Stomach (tissue), 8 donors: ENCODE measurements at regions not wholly inside any gene's neighbourhood (a gene's known extent, or its start where the extent isn't known, plus 50 kb on each side); places are given as distances from the start of the nearest gene placed in this dataset.

ENCODE experiments used
- DNase-seq, 2 donors: peaks; one replicate each; pipeline versions ENCODE4 v3.0.0 to v3.0.0-alpha.2; 2013 to 2019
- H3K27ac ChIP-seq, 5 donors: fragments of 200-600 bp in 4 of 5; sonication (generic) in 4 of 5; one replicate each; pipeline ENCODE4 v1.5.1; 2013 to 2019; ENCODE audit warnings: mild to moderate bottlenecking in 1 of 5, moderate library complexity in 1 of 5
- H3K27me3 ChIP-seq, 3 donors: fragments of 200-600 bp; sonication (generic); one replicate each; pipeline ENCODE4 v1.5.1; 2017 to 2019; ENCODE audit warnings: mixed run types in 1 of 3
- H3K36me3 ChIP-seq, 4 donors: fragments of 200-600 bp; sonication (generic); 1 replicate in 3 of 4; 2 replicates in 1 of 4; pipeline ENCODE4 v1.5.1; 2016 to 2019
- H3K4me1 ChIP-seq, 4 donors: fragments of 200-600 bp; sonication (generic); one replicate each; pipeline ENCODE4 v1.5.1; 2016 to 2019
- H3K4me3 ChIP-seq, 4 donors: fragments of 200-600 bp; sonication (generic) in 3 of 4; one replicate each; pipeline ENCODE4 v1.5.1; 2016 to 2019; ENCODE audit warnings: mild to moderate bottlenecking in 1 of 4
- H3K9me3 ChIP-seq, 4 donors: fragments of 200-600 bp; sonication (generic); one replicate each; pipeline ENCODE4 v1.5.1; 2016 to 2019
- EP300 ChIP-seq: sonication (generic); formaldehyde crosslinking; IDR thresholded peaks from one replicate; pipeline ENCODE4 v1.6.1; 2017; ENCODE audit warnings: antibody characterized with exemption
- POLR2A ChIP-seq, 4 donors: fragments of 450-650 bp; IDR thresholded peaks; one replicate each; pipeline ENCODE4 v1.6.1; 2016; ENCODE audit warnings: antibody characterized with exemption in 4 of 4, control low read depth in 2 of 4, mild to moderate bottlenecking in 1 of 4, moderate library complexity in 1 of 4
- POLR2AphosphoS5 ChIP-seq, 3 donors: sonication (generic); formaldehyde crosslinking; IDR thresholded peaks; one replicate each; pipeline ENCODE4 v1.6.1; 2016; ENCODE audit warnings: antibody characterized with exemption in 3 of 3
- WGBS, 5 donors: extraction: QIAGEN DNeasy Blood & Tissue Kit in 3 of 5; methylation state at CpG; one replicate each; pipeline versions ENCODE4 v1.1.5 to v1.1.7; 2013 to 2018; 5-methylcytosine and 5-hydroxymethylcytosine counted together
- intact Hi-C: fragments of 100-400 bp; cut with DNase I; formaldehyde crosslinking; loops from one replicate; pipeline ENCODE4 v1.15.1; 2023; ENCODE audit warnings: low total_unique reads
- TF ChIP-seq, protein P1 (sequence below), 7 experiments: fragments of 450-650 bp in 4 of 7; fragments of 200-600 bp in 3 of 7; sonication (generic) in 3 of 7; IDR thresholded peaks; one replicate each; pipeline ENCODE4 v1.5.1; 2016 to 2019; ENCODE audit warnings: antibody characterized with exemption in 7 of 7, control low read depth in 2 of 7, mild to moderate bottlenecking in 1 of 7
- donor health status: healthy with polysubstance abuse.
- donor health status: Bipolar disorder and iron deficiency.
- donor health status: healthy.

GRCh38 chr10:125398270-125398669 lies 237.9 kb upstream of the CTBP2 start:
- WGBS, 5 donors = 20 to 50% (median 35%) methylated on average over 3 of the region's 3 CpGs
- no peaks in the 10 kb centered on the region for H3K9me3 ChIP-seq
- no peaks in the 10 kb centered on the region for H3K27me3 ChIP-seq
- no peak overlapping the region for H3K27ac ChIP-seq
- TF ChIP-seq POLR2AphosphoS5 (IDR thresholded peaks at IDR 0.05) = no peak
- TF ChIP-seq, protein P1, sequence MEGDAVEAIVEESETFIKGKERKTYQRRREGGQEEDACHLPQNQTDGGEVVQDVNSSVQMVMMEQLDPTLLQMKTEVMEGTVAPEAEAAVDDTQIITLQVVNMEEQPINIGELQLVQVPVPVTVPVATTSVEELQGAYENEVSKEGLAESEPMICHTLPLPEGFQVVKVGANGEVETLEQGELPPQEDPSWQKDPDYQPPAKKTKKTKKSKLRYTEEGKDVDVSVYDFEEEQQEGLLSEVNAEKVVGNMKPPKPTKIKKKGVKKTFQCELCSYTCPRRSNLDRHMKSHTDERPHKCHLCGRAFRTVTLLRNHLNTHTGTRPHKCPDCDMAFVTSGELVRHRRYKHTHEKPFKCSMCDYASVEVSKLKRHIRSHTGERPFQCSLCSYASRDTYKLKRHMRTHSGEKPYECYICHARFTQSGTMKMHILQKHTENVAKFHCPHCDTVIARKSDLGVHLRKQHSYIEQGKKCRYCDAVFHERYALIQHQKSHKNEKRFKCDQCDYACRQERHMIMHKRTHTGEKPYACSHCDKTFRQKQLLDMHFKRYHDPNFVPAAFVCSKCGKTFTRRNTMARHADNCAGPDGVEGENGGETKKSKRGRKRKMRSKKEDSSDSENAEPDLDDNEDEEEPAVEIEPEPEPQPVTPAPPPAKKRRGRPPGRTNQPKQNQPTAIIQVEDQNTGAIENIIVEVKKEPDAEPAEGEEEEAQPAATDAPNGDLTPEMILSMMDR (IDR thresholded peaks at IDR 0.05) = no peak
- TF ChIP-seq POLR2A (IDR thresholded peaks at IDR 0.05) = no peak
- TF ChIP-seq EP300 = no peak
- intact Hi-C loops = no loop called here
- no peak overlapping the region for H3K4me3 ChIP-seq
- no peaks in the 10 kb centered on the region for H3K36me3 ChIP-seq
- DNase-seq = no peak
- H3K4me1 ChIP-seq = no peaks in the 10 kb centered on the region

DNA sequence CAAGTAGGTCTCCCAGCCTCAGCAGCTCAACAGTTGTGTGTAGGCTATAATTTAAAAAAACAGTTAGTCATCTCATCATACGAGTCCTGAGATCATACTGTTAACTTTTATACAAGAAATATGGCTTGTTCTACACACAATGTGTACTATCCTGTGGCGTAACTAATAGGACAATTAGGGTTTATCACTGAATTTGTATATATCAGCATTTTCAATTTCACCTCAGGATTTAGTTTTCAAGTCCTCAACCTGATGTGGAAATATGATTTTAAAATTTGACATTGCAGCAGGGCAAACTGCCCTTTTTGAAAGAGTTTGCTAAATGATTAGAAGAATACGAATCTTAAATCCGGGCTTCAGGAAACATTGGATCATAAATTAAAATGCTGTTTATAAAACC lies 237.2 kb upstream of the CTBP2 start:
- 79 to 90% (median 85%) methylated on average over 4 of the region's 4 CpGs for WGBS, 5 donors
- DNase-seq = no peak
- TF ChIP-seq POLR2AphosphoS5 (IDR thresholded peaks at IDR 0.05) (no peak), EP300 (no peak)
- TF ChIP-seq, protein P1 (IDR thresholded peaks at IDR 0.05) = no peak
- Histone ChIP-seq H3K27ac (no peak overlapping the region), H3K27me3 (no peaks in the 10 kb centered on the region), H3K4me3 (no peak overlapping the region), H3K9me3 (no peaks in the 10 kb centered on the region), H3K36me3 (no peaks in the 10 kb centered on the region), H3K4me1 (no peaks in the 10 kb centered on the region)
- intact Hi-C loops = no loop called here

GRCh38 chr10:125396676-125397075 lies 236.3 kb upstream of the CTBP2 start:
- no peaks in the 10 kb centered on the region for H3K4me1 ChIP-seq
- intact Hi-C loops = no loop called here
- H3K4me3 ChIP-seq = no peak overlapping the region
- H3K27ac ChIP-seq = no peak overlapping the region
- no peaks in the 10 kb centered on the region for H3K9me3 ChIP-seq
- no peak for DNase-seq
- TF ChIP-seq, protein P1 (IDR thresholded peaks at IDR 0.05) = no peak
- no peak for TF ChIP-seq POLR2A (IDR thresholded peaks at IDR 0.05)
- no peak for TF ChIP-seq EP300
- no peak for TF ChIP-seq POLR2AphosphoS5 (IDR thresholded peaks at IDR 0.05)
- no peaks in the 10 kb centered on the region for H3K27me3 ChIP-seq
- H3K36me3 ChIP-seq = no peaks in the 10 kb centered on the region

DNA sequence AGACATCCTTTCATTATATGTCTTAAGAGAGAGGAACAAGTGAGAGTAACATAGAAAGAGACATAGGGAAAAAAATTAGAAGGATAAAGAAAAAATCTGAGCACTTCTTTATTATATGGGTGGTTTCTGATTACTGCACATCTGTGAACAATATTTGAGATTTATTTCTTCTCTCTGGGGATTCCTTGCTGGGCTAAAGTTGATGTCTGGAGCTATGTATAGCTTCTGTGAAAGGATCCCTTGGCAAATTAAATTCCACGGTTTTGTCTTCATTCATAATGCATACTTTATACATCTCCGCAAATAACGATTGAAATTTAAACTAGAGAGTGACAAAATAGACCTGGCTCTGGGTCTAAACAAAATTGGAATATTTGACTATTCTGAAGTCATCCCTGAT lies 232.2 kb upstream of the CTBP2 start:
- no peak overlapping the region for H3K4me3 ChIP-seq
- no peak for DNase-seq
- no peaks in the 10 kb centered on the region for H3K27me3 ChIP-seq
- WGBS, 5 donors = 77 to 90% (median 87%) methylated on average over 3 of the region's 3 CpGs
- no peaks in the 10 kb centered on the region for H3K36me3 ChIP-seq
- peaks cover 0 to 17% (median 10%) of the 10 kb centered on the region in 4 donors for H3K9me3 ChIP-seq
- no peak overlapping the region for H3K27ac ChIP-seq
- TF ChIP-seq EP300 (no peak), POLR2A (IDR thresholded peaks at IDR 0.05) (no peak), POLR2AphosphoS5 (IDR thresholded peaks at IDR 0.05) (no peak)
- TF ChIP-seq, protein P1 (IDR thresholded peaks at IDR 0.05) = no peak
- no peaks in the 10 kb centered on the region for H3K4me1 ChIP-seq
- intact Hi-C loops = no loop called here
